ENCODE measurements at regions not wholly inside any gene's neighbourhood (a gene's known extent, or its start where the extent isn't known, plus 50 kb on each side); places are given as distances from the start of the nearest gene placed in this dataset.

DNA sequence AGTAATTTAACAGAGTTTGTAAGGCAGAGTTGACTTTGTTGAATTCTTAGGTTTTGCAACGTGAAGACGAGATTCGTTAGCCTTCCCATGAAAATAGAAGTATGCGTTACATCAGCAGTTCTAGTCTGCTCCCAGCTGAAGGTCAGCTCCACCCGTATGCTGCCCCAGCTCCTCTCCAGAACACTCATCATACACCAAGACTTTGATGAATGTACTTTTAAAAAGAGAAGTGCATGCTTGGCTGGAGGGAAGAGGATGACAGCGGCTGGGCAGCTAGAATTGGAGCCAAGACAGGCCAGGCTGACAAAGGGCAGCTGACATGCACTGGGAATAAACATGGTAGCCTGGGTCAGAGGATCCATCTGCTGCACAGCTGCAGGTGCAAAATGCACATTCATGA lies 166.3 kb upstream of the ARGLU1 start:
- no peak for TF ChIP-seq CTCF (conservative IDR thresholded peaks at IDR 0.05)
- DNase-seq = no peak
- no CpG with 5 or more reads among the region's 6 CpGs for WGBS (ENCODE audit: extremely low coverage, insufficient read length, low lambda C conversion rate)
- Histone ChIP-seq H3K4me2 (ENCODE audit: insufficient read depth, insufficient read length, low read length) (no peak overlapping the region), H2BK120ac (ENCODE audit: low read depth, low read length, poor library complexity, severe bottlenecking) (no peak overlapping the region), H4K8ac (replicated peaks; ENCODE audit: insufficient read length, low read depth, low read length) (no peak overlapping the region), H3K4me1 (ENCODE audit: insufficient read depth, low read length) (no peaks in the 10 kb centered on the region), H3K79me1 (ENCODE audit: insufficient read depth, low read depth, low read length, poor library complexity, severe bottlenecking) (no peaks in the 10 kb centered on the region), H3K79me2 (ENCODE audit: insufficient read depth, low read length) (no peaks in the 10 kb centered on the region), H3K18ac (ENCODE audit: insufficient read length, low read depth, low read length) (no peak overlapping the region), H4K5ac (ENCODE audit: insufficient read length, low read depth, low read length) (no peak overlapping the region), H3K4ac (ENCODE audit: low read depth, low read length) (no peak overlapping the region), H3K14ac (ENCODE audit: insufficient read depth, low read length) (no peak overlapping the region), H2BK5ac (ENCODE audit: insufficient read length, low read length) (no peak overlapping the region), H3K56ac (ENCODE audit: insufficient read length, low read depth, low read length) (no peak overlapping the region), H3K27ac (ENCODE audit: insufficient read length, low read depth, low read length) (no peak overlapping the region), H2AK5ac (ENCODE audit: insufficient read length, low read length) (no peak overlapping the region), H2AFZ (ENCODE audit: low read length) (no peak overlapping the region), H3K27me3 (ENCODE audit: insufficient read depth, low read length) (no peaks in the 10 kb centered on the region), H3K9ac (ENCODE audit: extremely low read depth, insufficient read length, low read length) (no peak overlapping the region), H3T11ph (ENCODE audit: low read length) (no peak overlapping the region), H3K23ac (ENCODE audit: insufficient read length, low read depth, low read length) (no peak overlapping the region), H2BK15ac (ENCODE audit: low read depth, low read length) (no peak overlapping the region), H3K9me3 (ENCODE audit: control insufficient read depth, low read depth, low read length) (no peaks in the 10 kb centered on the region), H4K20me1 (ENCODE audit: control insufficient read depth, insufficient read depth, insufficient read length) (no peaks in the 10 kb centered on the region), H2BK20ac (ENCODE audit: low read depth, low read length, poor library complexity, severe bottlenecking) (no peak overlapping the region), H3K23me2 (ENCODE audit: insufficient read length, low read depth, low read length, poor library complexity, severe bottlenecking) (no peaks in the 10 kb centered on the region), H4K91ac (ENCODE audit: insufficient read length, low read depth, low read length) (no peak overlapping the region), H2BK12ac (ENCODE audit: insufficient read length, low read depth, low read length) (no peak overlapping the region)
- Mint-ChIP-seq H3K27me3 (ENCODE audit: low read depth) (no peaks in the 10 kb centered on the region), H3K27ac (no peak overlapping the region), H3K4me3 (no peak overlapping the region), H3K4me1 (peaks cover 9 to 14% of the 10 kb centered on the region in 2 experiments), H3K36me3 (ENCODE audit: insufficient read depth in 1 of 3, low read depth in 3 of 3) (peaks cover 3 to 18% (median 7%) of the 10 kb centered on the region in 3 experiments), H3K9me3 (peaks cover 13 to 14% of the 10 kb centered on the region in 2 experiments)

Data from H9 (cell line).